ENCODE measurements at regions not wholly inside any gene's neighbourhood (a gene's known extent, or its start where the extent isn't known, plus 50 kb on each side); places are given as distances from the start of the nearest gene placed in this dataset.

DNA sequence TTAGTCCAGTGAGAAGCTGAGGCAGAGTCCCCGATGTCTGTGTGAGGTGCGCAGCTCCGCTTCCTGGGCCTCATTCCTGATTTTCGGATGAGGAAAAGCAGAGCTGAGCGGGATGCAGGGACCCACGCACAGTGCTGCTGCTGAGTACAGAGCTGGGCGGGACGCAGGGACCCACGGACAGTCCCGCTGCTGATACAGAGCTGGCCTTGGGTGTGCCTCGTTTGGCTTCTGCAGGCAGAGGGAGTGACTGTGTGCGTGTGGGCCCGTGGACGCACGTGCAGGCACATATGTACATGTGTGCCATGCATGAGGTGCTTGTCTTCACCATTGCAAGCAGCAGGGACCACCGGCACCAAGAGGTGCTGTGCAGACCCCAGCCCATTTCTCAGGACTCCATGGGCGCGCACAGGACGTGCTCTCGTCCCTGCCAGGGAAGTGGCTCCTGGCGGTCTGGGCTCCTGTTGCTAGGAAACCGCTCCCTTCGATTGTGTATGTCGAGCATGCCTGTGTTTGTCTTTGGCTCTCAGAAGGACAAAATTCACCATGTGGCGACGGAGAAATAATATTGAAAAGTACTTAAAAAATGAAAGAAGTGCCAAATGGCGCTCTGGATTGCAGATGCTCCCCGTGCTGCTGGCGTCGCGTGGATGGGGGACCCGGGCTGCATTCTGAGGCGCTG, 303.8 kb upstream of the MKI67 start:
- in situ Hi-C loops (cut with HindIII; ENCODE audit: low pct_ligation_motif_present, low pct_unique_long_range_greater_than_20kb, low sequenced_read_pairs), result no loop called here

DNA sequence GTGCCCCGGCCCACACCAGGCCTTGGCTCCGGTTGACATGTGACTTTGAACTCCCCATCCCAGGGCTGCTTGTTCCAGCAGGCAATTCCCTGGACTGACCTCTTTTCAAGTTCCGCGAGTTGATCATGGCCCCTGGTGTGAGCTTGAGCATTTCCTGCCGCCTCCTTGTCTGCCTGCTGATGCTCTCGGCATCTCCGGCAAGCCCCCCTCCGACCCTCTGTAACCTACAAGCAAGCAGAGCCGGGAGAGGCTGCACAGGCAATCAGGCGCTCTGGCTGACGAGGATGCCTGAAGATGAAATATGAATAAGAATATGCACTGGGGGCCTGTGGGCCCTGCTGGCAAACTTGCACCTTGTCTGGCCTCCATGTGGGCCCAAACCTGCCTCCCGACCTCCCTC, 304.9 kb upstream of the MKI67 start:
- in situ Hi-C loops (cut with HindIII; ENCODE audit: low pct_ligation_motif_present, low pct_unique_long_range_greater_than_20kb, low sequenced_read_pairs), result no loop called here
- DNase-seq, result no peak

More for the DNA sequence above, 303.8 kb upstream of the MKI67 start:
- DNase-seq, result no peak

DNA sequence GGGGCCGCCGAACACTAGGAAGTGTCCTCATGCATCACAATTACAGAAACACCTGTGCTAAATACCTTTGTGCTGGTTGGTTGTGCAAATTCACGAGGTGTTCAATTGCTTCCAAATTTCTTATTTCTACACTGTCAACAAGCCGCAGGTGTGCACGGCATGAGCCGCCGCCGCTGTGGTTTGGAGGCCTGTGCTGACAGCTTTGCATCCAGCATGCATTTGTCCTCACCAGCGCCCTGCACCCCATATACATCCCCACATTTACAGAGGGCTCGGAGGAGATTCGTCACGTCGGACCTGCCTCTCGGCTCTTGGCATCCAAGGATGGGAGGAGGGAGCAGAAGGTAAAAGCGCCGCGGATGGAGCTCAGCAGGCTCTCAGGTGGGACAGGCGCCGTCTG, 305.3 kb upstream of the MKI67 start:
- in situ Hi-C loops (cut with HindIII; ENCODE audit: low pct_ligation_motif_present, low pct_unique_long_range_greater_than_20kb, low sequenced_read_pairs), result no loop called here
- no peak for DNase-seq

DNA sequence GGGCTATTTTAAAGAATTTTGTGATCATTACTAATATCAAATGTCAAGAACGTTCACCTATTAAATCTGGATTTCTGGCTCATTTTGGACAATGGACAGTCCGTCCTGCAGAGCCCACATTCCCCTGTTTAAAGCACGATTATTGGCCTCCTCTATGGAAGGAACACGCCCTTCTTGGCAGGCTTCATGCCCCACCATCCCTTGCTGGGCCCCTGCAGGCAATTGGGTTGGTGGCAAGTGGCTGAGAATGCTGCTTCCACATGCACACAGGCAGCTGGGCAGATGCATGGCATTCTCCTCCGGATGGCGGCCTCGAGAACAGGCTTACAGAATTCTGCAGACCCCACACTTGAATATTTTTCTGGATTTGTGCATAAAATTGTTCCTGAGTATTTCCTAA, 305.8 kb upstream of the MKI67 start:
- in situ Hi-C loops (cut with HindIII; ENCODE audit: low pct_ligation_motif_present, low pct_unique_long_range_greater_than_20kb, low sequenced_read_pairs), result no loop called here
- DNase-seq, result no peak

DNA sequence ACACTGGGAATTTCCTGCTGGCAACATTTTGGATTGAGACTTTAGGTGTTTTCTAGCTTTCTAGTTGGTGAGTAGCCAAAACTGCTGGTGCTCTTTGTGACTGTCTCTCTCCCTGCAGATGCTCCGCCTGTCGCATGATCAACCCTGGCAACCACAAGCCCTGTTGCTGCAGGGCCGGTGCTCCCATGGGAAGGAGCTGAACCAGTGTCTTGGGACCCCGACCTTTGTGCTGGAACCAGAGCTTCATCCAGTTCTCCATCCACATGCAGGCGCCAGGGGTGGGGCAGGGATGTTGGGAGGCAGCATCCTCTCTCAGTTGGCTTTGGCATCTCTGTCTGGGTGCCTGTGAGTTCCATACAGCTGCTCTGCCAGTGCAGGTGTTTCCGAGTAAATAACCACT, 306.2 kb upstream of the MKI67 start:
- DNase-seq, result no peak
- in situ Hi-C loops (cut with HindIII; ENCODE audit: low pct_ligation_motif_present, low pct_unique_long_range_greater_than_20kb, low sequenced_read_pairs), result no loop called here

DNA sequence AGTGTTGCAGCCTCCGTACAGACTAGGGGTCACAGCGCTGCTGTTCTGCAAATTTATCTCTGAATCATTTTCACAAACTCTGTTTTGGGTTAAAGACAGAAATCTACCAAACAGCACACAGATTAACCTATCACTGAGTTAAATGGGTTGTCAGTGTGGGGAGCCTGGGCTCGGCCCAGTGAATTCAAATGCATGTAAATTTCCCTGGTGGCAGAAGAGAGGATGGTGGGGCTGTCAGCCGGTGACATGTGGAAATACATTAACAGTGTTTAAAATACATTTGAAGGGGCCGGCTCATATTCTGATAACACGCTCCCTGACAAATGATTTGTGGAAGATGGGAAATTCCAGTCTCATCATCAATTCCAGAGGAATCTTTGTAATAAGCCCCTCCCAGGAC, 309.6 kb upstream of the MKI67 start:
- in situ Hi-C loops (cut with HindIII; ENCODE audit: low pct_ligation_motif_present, low pct_unique_long_range_greater_than_20kb, low sequenced_read_pairs), result no loop called here

DNA sequence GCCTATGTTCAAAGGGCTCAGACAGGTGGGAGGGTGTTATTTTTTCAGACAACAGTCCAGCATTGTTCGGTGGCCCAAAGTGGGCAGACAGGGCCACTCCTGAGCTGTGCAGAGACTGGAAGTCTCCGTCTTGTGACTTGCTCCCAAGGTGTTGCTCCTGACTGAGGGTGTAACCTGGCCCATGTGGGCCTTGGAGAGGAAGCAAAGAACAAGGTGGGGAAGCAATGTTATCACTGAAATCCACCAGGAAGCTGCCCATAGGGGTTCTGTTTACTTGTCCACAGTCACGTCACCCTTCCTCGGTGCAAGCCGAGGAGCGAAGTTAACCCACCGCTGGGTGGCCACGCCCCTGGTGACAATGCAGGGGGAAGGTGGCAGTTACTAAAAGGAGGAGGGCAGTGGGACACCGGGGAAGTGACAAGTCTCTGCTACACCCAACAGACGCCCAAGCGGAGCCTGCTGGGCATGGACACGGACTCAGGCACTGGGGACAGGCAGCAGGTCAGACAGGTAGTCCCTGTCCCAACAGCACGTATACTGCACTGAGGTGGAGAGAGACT, 311.6 kb upstream of the MKI67 start:
- in situ Hi-C loops (cut with HindIII; ENCODE audit: low pct_ligation_motif_present, low pct_unique_long_range_greater_than_20kb, low sequenced_read_pairs), result no loop called here

More for the DNA sequence above, 309.6 kb upstream of the MKI67 start:
- DNase-seq, result no peak

DNA sequence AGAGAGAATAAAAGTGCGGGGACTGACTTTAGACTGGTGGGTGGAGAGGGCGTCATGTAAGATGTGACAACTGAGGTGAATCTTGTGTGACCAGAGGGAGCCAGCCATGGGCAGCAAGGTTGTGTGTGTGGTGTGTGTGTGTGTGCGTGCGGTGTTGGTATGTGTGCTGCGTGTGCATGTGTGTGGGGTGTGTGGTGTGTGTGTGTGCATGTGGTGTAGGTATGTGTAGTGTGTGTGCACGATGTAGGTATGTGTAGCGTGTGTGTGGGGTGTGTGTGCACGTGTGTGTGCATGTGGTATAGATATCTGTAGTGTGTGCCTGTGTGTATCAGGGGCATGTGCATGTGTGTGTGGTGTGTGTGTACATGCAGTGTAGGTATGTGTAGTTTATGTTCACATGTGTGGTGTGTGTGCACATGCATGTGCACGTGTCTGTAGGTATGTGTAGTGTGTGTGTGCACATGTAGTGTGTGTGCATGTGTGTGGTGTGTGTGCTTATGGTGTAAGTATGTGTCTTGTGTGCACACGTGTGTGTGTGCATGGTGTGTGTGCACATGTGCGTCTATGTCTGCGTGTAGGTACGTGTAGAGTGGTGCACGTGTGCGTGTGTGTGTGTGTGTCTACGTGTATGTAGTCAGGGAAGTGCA, 312.3 kb upstream of the MKI67 start:
- DNase-seq, result no peak
- in situ Hi-C loops (cut with HindIII; ENCODE audit: low pct_ligation_motif_present, low pct_unique_long_range_greater_than_20kb, low sequenced_read_pairs), result no loop called here

More for the DNA sequence above, 311.6 kb upstream of the MKI67 start:
- no peak for DNase-seq

DNA sequence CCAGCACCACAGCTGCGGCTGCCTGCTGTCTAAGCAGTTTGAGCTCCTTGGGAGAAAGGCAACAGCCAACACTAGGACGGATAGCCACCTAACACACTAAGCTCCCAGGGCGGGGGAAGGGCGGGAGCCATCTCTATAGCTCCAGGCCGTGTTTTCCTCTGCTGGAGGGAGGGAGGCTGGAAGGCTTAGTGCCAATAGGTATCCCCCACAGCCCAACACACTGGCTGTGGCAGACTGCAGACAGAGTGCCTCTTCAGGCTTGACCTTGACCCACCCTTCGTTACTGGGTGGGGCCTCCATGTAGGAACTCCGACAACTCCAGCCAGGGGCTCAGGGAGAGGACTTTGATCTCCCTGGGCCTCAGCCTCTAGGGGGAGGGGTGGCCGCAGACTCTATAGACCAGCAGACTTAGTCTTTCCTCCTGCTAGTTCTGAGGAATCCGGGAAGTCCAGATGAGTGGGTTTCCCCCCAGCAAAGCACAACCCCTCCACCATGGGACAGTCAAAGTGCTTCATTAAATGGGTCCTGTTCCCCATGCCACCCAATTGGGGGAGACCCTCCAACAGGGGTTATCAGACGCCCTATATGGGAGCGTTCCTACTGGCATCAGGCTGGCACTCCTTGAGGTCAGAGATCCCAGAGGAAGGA, 314.4 kb upstream of the MKI67 start:
- in situ Hi-C loops (cut with HindIII; ENCODE audit: low pct_ligation_motif_present, low pct_unique_long_range_greater_than_20kb, low sequenced_read_pairs), result no loop called here
- no peak for DNase-seq

DNA sequence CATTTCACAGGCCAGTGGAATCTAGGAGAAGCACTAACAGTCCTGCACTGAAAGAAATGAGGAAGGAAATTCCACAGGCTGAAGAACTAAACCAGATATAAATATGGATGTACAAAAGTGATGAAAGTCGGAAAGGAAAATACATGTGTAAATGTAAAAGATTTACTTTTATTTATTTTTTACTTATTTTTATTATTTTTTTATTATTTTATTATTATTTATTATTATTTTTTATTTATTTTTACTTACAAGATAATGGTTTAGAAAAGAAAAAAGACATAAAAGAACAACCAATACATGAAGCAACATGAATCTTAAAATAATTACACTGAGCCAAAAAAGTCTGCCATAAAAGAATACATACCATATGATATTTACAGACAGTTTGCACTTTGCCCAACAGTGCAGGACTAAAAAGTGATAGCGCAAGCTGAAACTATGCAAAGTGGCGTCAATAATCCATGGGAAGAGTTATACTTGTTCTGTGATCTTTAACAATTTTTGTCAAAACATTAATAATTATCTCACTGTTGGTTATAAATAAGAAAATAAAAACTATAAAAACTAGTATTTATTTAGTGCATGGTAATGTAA, 317.8 kb upstream of the MKI67 start:
- no peak for DNase-seq
- in situ Hi-C loops (cut with HindIII; ENCODE audit: low pct_ligation_motif_present, low pct_unique_long_range_greater_than_20kb, low sequenced_read_pairs), result no loop called here

DNA sequence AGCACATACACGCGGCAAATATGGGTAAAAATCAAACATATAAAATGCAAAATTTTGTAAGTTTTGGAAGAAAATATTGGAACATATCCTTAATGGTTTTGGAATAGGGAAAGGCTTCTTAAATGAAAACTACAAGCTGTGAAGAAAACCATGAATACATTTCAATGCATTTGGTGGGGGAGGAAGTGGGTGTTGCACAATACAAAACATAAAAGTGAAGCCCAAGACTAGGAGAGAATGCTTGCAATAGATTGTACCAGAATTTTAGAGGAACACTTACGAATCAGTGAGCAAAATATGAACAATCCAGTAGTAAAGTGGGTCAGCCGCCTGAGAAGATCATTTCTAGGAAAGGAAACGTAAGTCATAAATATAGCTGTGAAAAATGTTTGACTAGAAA, 322.6 kb upstream of the MKI67 start:
- DNase-seq, result no peak
- in situ Hi-C loops (cut with HindIII; ENCODE audit: low pct_ligation_motif_present, low pct_unique_long_range_greater_than_20kb, low sequenced_read_pairs), result no loop called here

DNA sequence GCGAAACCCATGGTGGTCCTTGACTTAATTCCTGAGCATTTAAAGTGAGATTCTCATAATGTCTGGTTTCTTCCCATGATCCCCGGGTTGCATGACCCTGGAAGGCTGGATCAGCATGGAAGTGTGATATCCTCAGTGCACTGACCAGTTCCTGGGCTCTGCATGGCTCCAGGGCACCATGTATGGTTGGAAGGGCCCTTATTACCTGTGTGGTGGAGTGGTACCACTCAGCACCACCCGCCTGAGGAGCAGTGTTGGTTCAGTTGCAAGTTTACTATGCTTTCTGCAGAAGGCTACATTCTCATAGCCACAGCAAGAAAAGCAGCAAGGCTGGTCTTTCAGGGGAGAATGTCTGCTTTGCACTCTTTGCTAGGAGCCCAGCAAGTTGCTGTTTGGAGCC, 325.7 kb upstream of the MKI67 start:
- in situ Hi-C loops (cut with HindIII; ENCODE audit: low pct_ligation_motif_present, low pct_unique_long_range_greater_than_20kb, low sequenced_read_pairs), result no loop called here
- no peak for DNase-seq

DNA sequence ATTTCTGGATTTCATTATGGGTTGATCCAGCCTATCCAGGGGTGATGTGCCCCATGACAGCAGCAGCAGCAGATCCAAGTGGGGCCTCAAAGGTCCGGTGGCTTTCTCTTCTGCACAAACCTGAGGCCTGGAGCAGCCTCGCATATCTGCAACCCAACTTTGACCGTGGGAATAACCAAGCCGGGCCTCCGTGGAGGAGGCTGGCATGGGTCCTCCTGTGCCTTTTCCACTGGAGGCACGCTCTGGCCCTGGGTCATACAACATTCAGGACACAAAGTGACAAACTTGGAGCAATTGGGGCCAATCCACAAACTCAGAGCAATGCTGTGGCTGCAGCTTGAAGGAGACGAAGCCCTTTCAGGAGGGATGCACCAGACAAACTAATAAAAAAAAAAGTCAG, 330.0 kb upstream of the MKI67 start:
- in situ Hi-C loops (cut with HindIII; ENCODE audit: low pct_ligation_motif_present, low pct_unique_long_range_greater_than_20kb, low sequenced_read_pairs), result no loop called here
- DNase-seq, result no peak

DNA sequence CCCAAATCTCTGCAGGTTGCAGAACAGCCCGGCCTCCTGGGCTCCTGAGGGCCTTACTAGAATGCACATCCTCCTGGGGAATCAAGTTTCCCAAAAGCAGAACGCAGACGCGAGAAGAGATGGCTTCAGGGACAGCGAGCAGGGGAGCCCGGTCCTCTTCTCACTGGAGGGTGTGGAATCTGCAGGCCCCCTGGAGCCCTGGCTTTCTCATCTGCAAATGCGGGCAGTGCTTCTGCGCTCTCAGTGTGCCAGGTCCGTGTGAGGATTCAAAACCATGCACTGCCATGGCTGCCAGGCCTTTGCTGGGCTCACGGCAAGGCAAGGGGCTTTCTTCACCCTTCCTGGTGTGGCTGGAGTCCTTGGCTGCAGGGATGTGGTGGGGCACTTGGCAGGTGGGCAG, 330.9 kb upstream of the MKI67 start:
- in situ Hi-C loops (cut with HindIII; ENCODE audit: low pct_ligation_motif_present, low pct_unique_long_range_greater_than_20kb, low sequenced_read_pairs), result no loop called here
- no peak for DNase-seq

DNA sequence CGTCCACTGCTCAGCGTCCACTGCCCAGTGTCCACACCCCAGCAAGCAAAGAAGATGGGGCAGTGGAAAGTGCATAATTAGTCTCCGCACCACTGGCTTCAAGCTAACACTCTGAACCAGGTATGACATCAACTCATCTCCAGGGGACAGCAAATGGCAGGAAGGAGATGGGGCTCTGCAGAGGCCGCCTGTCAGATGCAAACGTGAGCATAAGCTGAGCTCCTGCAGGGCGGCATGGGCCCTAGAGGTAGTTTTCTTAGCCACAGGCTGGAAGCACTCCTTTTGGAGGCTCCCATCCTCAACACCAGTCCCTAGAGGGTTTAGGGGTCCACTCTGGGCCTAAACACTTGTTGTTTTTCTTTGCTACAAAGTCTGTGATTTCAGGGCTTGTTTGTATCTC, 335.8 kb upstream of the MKI67 start:
- in situ Hi-C loops (cut with HindIII; ENCODE audit: low pct_ligation_motif_present, low pct_unique_long_range_greater_than_20kb, low sequenced_read_pairs), result no loop called here
- no peak for DNase-seq

DNA sequence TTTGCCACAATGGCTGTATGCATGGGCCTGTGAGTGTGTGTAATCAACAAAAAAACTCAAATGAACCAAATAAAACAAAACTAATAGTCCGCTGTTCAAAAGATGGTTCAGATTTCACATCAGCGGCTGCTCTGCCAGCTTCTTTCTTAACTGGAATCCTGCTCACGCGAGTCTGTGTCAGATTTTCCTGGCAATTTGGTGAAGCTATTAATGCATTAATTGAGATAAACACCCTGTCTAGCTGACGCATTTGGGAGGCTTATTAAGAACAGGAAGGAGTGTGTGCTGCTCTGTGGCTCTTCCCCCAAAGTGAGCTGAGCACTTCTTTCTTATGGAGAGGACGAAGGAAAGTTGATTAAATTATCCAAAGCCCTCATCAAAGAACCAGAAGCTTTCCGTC, 336.6 kb upstream of the MKI67 start:
- DNase-seq, result no peak
- in situ Hi-C loops (cut with HindIII; ENCODE audit: low pct_ligation_motif_present, low pct_unique_long_range_greater_than_20kb, low sequenced_read_pairs), result no loop called here

DNA sequence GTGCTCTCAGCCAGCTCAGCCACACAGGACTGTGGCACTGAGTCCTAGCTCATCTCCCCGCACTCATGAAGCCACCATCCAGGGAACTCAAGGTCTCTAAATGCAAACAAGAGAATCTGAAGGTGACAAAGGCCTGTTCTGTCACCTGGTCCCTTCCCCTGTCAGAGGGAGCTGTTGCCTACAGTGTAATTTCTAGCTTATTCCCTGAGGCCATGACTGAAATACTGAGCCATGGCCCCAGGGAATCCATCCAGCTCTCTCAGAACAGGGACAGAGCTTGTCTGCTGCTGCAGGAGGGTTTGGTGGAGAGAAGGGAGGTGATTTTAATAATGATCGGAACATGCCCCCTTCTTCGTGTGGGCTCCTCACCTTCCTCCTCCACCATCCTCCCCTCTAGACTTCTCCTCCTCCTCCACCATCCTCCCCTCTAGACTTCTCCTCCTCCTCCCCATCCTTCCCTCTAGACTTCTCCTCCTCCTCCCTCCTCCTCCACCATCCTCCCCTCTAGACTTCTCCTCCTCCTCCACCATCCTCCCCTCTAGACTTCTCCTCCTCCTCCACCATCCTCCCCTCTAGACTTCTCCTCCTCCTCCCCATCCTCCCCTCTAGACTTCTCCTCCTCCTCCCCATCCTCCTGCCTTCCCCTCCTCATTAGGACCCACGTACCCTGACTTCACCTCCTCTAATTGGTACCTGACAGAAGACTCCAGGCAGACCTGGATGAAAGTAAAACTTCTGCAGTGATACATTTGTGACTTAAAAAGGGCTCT, 338.0 kb upstream of the MKI67 start:
- peak; percentile 9 for DNase-seq
- in situ Hi-C loops (cut with HindIII; ENCODE audit: low pct_ligation_motif_present, low pct_unique_long_range_greater_than_20kb, low sequenced_read_pairs), result no loop called here

DNA sequence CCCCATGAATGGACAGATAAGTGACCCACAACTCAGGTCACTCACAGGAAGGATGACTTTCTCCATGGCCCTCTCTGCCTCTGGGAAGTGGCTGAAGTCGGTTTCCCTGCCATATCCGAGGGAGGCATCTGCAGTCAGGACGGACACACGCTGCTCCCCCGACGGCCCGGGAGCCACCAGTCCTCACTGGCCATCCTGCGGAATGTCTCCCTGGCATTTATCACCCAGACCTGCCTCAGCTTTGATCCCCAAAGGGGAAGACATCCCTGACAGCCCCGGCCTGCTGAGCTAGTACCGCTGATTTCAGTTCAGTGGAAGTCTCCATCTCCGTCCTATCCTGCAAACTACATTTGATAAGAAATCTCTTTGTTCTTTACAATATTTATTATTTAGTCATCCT, 339.5 kb upstream of the MKI67 start:
- in situ Hi-C loops (cut with HindIII; ENCODE audit: low pct_ligation_motif_present, low pct_unique_long_range_greater_than_20kb, low sequenced_read_pairs), result no loop called here
- DNase-seq, result no peak
